SK-N-SH treated with all-trans-retinoic acid at 6 μM for 48 hours (cell line): ENCODE measurements at regions not wholly inside any gene's neighbourhood (a gene's known extent, or its start where the extent isn't known, plus 50 kb on each side); places are given as distances from the start of the nearest gene placed in this dataset.

Experiments used
- ATAC-seq: fragments of 200-7000 bp; cut with Tn5 transposase; 3 replicates; pipeline ENCODE4 v1.9.1; 2020; ENCODE audit warnings: mild to moderate bottlenecking, moderate library complexity
- ARNTL ChIP-seq: fragments of 450-650 bp; formaldehyde crosslinking; IDR thresholded peaks from 2 replicates; pipeline ENCODE4 v1.5.0; 2020; ENCODE audit warnings: low read depth, mild to moderate bottlenecking, moderate library complexity, borderline replicate concordance
- BACH2 ChIP-seq: fragments of 250-450 bp; sonication (Bioruptor Pico); IDR thresholded peaks from 2 replicates; pipeline ENCODE4 v1.9.0; 2021; ENCODE audit warnings: mild to moderate bottlenecking, borderline replicate concordance
- CSDC2 ChIP-seq: fragments of 250-450 bp; sonication (Bioruptor Pico); IDR thresholded peaks from 2 replicates; pipeline ENCODE4 v1.5.0; 2020; ENCODE audit warnings: mild to moderate bottlenecking, moderate library complexity
- ESRRG ChIP-seq: fragments of 250-450 bp; sonication (Bioruptor Pico); IDR thresholded peaks from 2 replicates; pipeline ENCODE4 v1.6.1; 2021; ENCODE audit warnings: mild to moderate bottlenecking
- GLIS3 ChIP-seq: fragments of 250-450 bp; sonication (Bioruptor Pico); IDR thresholded peaks from 2 replicates; pipeline ENCODE4 v1.5.0; 2020; ENCODE audit warnings: mild to moderate bottlenecking, moderate library complexity
- ISL1 ChIP-seq: fragments of 250-450 bp; sonication (Bioruptor Pico); IDR thresholded peaks from 2 replicates; pipeline ENCODE4 v2.1.2; 2022; ENCODE audit warnings: mild to moderate bottlenecking, moderate library complexity
- OSR1 ChIP-seq: fragments of 250-450 bp; sonication (Bioruptor Pico); IDR thresholded peaks from 2 replicates; pipeline ENCODE4 v1.8.0; 2022; ENCODE audit warnings: moderate library complexity, mild to moderate bottlenecking, inconsistent platforms
- PPARA ChIP-seq: fragments of 250-450 bp; sonication (Bioruptor Pico); IDR thresholded peaks from 2 replicates; pipeline ENCODE4 v1.5.0; 2020; ENCODE audit warnings: mild to moderate bottlenecking, borderline replicate concordance
- RARB ChIP-seq: fragments of 250-450 bp; sonication (Bioruptor Pico); IDR thresholded peaks from 2 replicates; pipeline ENCODE4 v1.8.0; 2021; ENCODE audit warnings: mild to moderate bottlenecking, moderate library complexity
- TCF4 ChIP-seq: fragments of 250-450 bp; sonication (Bioruptor Pico); IDR thresholded peaks from 2 replicates; pipeline ENCODE4 v1.8.0; 2021; ENCODE audit warnings: mild to moderate bottlenecking, moderate library complexity, borderline replicate concordance
- TOX ChIP-seq: fragments of 250-450 bp; sonication (Bioruptor Pico); IDR thresholded peaks from 2 replicates; pipeline ENCODE4 v1.8.0; 2021; ENCODE audit warnings: mild to moderate bottlenecking, moderate library complexity, borderline replicate concordance
- ZC3H10 ChIP-seq: fragments of 250-450 bp; sonication (Bioruptor Pico); IDR thresholded peaks from 2 replicates; pipeline ENCODE4 v1.5.1; 2021; ENCODE audit warnings: mild to moderate bottlenecking, moderate library complexity
- ZFP30 ChIP-seq: fragments of 450-650 bp; formaldehyde crosslinking; IDR thresholded peaks from 2 replicates; pipeline ENCODE4 v1.5.0; 2022; ENCODE audit warnings: mild to moderate bottlenecking, moderate library complexity
- ZNF565 ChIP-seq: fragments of 450-650 bp; formaldehyde crosslinking; conservative IDR thresholded peaks from 2 replicates; pipeline ENCODE4 v1.5.0; 2020; ENCODE audit warnings: low read depth, mild to moderate bottlenecking, moderate library complexity
- ZNF70 ChIP-seq: fragments of 450-650 bp; formaldehyde crosslinking; IDR thresholded peaks from 2 replicates; pipeline ENCODE4 v1.5.0; 2020; ENCODE audit warnings: mild to moderate bottlenecking, moderate library complexity
- ZNF8 ChIP-seq: fragments of 450-650 bp; formaldehyde crosslinking; IDR thresholded peaks from 2 replicates; pipeline ENCODE4 v1.5.0; 2020; ENCODE audit warnings: mild to moderate bottlenecking, moderate library complexity
- TF ChIP-seq, protein P1 (sequence below): fragments of 250-450 bp; sonication (Bioruptor Pico); IDR thresholded peaks from 2 replicates; pipeline ENCODE4 v1.5.1; 2020; ENCODE audit warnings: low read depth, mild to moderate bottlenecking, moderate library complexity
- TF ChIP-seq, protein P2 (sequence below): fragments of 250-450 bp; sonication (Bioruptor Pico); IDR thresholded peaks from 2 replicates; pipeline ENCODE4 v1.8.0; 2020; ENCODE audit warnings: mild to moderate bottlenecking, moderate library complexity, borderline replicate concordance
- TF ChIP-seq, protein P3 (sequence below): fragments of 250-450 bp; sonication (Bioruptor Pico); IDR thresholded peaks from 2 replicates; pipeline ENCODE4 v1.8.0; 2021; ENCODE audit warnings: low read depth, mild to moderate bottlenecking, moderate library complexity, borderline replicate concordance
- TF ChIP-seq, protein P4 (sequence below): fragments of 250-450 bp; sonication (Bioruptor Pico); IDR thresholded peaks from 2 replicates; pipeline ENCODE4 v1.5.1; 2021; ENCODE audit warnings: mild to moderate bottlenecking, moderate library complexity

DNA sequence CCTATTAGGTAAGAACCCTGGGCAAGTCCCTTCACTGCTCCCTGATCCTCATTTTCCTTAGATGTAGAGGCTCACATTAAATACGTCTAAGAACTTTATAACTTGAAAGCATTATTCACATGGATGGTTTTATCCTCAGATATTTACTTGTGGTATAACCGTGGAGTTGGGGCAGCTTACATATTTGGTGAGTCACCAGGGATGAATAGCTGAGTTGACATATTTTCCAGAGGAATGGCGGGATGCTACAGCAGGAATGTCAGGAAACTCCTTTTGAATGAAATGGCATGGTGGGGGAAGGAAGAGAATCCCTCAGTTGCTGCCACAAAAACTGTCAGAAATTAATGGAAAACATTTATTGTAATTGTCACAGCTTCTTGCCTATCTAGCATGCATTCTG is 165.3 kb upstream of the RPS6KA3 start:
- TF ChIP-seq, protein P1, sequence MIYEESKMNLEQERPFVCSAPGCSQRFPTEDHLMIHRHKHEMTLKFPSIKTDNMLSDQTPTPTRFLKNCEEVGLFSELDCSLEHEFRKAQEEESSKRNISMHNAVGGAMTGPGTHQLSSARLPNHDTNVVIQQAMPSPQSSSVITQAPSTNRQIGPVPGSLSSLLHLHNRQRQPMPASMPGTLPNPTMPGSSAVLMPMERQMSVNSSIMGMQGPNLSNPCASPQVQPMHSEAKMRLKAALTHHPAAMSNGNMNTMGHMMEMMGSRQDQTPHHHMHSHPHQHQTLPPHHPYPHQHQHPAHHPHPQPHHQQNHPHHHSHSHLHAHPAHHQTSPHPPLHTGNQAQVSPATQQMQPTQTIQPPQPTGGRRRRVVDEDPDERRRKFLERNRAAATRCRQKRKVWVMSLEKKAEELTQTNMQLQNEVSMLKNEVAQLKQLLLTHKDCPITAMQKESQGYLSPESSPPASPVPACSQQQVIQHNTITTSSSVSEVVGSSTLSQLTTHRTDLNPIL: no peak
- TF ChIP-seq ZNF565 (CRISPR knock-in tag) (no peak), CSDC2 (CRISPR knock-in tag) (no peak), TOX (CRISPR knock-in tag) (no peak), ISL1 (no peak)
- ATAC-seq: peak; percentile 68

DNA sequence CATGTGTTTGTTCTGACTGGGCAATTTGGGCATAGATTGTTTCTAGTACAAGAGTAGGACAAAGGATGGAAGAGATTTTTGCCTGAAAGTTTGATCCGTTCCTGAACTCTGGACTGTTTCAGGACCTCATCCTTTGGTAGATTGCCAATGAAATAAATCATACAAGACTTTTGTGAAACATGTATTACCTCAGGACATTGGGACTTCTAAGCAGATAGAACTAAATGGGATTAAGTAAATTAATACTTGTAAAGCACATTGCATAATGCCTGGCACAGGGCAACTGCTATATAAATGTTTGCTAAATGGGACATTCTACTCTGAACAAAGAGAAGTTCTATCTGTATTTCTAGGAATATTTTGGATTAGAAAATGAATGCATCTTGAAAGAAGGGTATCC is 164.8 kb upstream of the RPS6KA3 start:
- TF ChIP-seq ZC3H10 (CRISPR knock-in tag): no peak
- no peak for TF ChIP-seq ESRRG (CRISPR knock-in tag)
- TF ChIP-seq GLIS3: no peak
- no peak for TF ChIP-seq ZNF8 (CRISPR knock-in tag)
- TF ChIP-seq, protein P2, sequence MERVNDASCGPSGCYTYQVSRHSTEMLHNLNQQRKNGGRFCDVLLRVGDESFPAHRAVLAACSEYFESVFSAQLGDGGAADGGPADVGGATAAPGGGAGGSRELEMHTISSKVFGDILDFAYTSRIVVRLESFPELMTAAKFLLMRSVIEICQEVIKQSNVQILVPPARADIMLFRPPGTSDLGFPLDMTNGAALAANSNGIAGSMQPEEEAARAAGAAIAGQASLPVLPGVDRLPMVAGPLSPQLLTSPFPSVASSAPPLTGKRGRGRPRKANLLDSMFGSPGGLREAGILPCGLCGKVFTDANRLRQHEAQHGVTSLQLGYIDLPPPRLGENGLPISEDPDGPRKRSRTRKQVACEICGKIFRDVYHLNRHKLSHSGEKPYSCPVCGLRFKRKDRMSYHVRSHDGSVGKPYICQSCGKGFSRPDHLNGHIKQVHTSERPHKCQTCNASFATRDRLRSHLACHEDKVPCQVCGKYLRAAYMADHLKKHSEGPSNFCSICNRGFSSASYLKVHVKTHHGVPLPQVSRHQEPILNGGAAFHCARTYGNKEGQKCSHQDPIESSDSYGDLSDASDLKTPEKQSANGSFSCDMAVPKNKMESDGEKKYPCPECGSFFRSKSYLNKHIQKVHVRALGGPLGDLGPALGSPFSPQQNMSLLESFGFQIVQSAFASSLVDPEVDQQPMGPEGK (CRISPR knock-in tag): no peak
- peak; percentile 67 for TF ChIP-seq ISL1
- peak; percentile 36; the same call in 1 of the 3 replicates for ATAC-seq

DNA sequence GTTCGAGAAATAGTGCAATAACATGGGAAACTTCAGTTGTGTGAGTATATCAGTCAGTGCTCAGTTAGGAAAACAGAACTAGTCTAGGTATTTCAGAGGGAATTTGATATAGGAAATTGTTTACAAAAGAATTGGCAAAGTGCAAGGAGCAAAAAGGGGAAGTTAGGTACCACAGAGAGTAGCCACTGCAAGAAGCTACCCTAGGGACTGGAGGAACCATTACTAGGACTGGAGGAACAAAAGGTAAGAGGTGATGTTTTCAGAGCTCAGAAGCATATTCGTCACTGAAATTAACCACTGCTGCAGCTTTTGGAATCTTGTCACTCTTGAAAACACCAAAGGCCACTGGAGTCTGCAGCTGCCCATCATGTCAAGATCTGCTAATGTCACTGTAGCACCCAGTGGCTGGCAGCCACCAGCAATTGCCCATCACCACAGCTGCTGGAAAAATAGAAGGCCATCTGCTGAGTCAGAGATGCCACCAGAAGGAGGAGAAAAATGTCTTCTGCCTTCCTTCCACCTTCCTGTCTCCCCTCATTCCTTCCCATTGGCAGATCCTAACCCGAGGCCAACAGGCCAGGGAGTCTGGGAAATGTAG is 160.6 kb upstream of the RPS6KA3 start:
- TF ChIP-seq ESRRG (CRISPR knock-in tag) (no peak), GLIS3 (no peak), ZNF565 (CRISPR knock-in tag) (no peak), CSDC2 (CRISPR knock-in tag) (no peak)
- TF ChIP-seq, protein P2 (CRISPR knock-in tag): no peak
- ATAC-seq: no peak

DNA sequence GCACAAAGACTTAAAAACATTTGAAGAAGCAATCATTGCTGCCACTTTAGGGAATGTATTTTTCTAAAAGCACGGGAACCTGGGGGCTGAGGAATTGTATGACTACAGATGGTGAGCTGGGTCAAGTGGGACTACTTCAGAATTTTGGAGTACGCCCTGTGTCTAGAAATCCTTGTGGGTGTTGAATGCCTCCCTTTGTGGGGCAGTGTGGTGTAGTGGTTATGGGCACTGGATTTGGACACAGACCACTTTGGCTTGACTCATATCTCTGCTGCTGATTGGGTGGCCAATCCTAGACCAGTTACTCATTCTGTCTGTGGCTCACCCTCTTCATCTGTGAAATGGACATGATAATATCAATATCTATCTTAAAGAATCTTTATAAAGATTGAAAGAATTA is 155.0 kb upstream of the RPS6KA3 start:
- no peak for TF ChIP-seq ESRRG (CRISPR knock-in tag)
- TF ChIP-seq BACH2 (CRISPR knock-in tag): no peak
- no peak for TF ChIP-seq ZFP30
- no peak for TF ChIP-seq ZC3H10 (CRISPR knock-in tag)
- TF ChIP-seq RARB (CRISPR knock-in tag): no peak
- TF ChIP-seq TCF4 (CRISPR knock-in tag): no peak
- TF ChIP-seq OSR1 (CRISPR knock-in tag): no peak
- no peak for TF ChIP-seq ISL1
- no peak for TF ChIP-seq TOX (CRISPR knock-in tag)
- TF ChIP-seq, protein P3, sequence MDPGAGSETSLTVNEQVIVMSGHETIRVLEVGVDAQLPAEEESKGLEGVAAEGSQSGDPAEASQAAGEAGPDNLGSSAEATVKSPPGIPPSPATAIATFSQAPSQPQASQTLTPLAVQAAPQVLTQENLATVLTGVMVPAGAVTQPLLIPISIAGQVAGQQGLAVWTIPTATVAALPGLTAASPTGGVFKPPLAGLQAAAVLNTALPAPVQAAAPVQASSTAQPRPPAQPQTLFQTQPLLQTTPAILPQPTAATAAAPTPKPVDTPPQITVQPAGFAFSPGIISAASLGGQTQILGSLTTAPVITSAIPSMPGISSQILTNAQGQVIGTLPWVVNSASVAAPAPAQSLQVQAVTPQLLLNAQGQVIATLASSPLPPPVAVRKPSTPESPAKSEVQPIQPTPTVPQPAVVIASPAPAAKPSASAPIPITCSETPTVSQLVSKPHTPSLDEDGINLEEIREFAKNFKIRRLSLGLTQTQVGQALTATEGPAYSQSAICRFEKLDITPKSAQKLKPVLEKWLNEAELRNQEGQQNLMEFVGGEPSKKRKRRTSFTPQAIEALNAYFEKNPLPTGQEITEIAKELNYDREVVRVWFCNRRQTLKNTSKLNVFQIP (CRISPR knock-in tag): no peak
- TF ChIP-seq CSDC2 (CRISPR knock-in tag): no peak
- TF ChIP-seq, protein P4, sequence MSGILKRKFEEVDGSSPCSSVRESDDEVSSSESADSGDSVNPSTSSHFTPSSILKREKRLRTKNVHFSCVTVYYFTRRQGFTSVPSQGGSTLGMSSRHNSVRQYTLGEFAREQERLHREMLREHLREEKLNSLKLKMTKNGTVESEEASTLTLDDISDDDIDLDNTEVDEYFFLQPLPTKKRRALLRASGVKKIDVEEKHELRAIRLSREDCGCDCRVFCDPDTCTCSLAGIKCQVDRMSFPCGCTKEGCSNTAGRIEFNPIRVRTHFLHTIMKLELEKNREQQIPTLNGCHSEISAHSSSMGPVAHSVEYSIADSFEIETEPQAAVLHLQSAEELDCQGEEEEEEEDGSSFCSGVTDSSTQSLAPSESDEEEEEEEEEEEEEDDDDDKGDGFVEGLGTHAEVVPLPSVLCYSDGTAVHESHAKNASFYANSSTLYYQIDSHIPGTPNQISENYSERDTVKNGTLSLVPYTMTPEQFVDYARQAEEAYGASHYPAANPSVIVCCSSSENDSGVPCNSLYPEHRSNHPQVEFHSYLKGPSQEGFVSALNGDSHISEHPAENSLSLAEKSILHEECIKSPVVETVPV (CRISPR knock-in tag): no peak
- TF ChIP-seq, protein P2 (CRISPR knock-in tag): no peak
- no peak for TF ChIP-seq ZNF70 (CRISPR knock-in tag)
- TF ChIP-seq ZNF8 (CRISPR knock-in tag): no peak
- TF ChIP-seq PPARA: no peak
- TF ChIP-seq GLIS3: no peak
- TF ChIP-seq ARNTL (CRISPR knock-in tag): no peak
- no peak for ATAC-seq
